ENCODE measurements at regions not wholly inside any gene's neighbourhood (a gene's known extent, or its start where the extent isn't known, plus 50 kb on each side); places are given as distances from the start of the nearest gene placed in this dataset.

- Histone ChIP-seq H2AFZ (no peak overlapping the region), H3K4me2 (no peak overlapping the region), H3K9me3 (ENCODE audit: insufficient read depth, low read depth) (no peaks in the 10 kb centered on the region), H3K36me3 (ENCODE audit: low read depth) (no peaks in the 10 kb centered on the region), H4K20me1 (ENCODE audit: insufficient read depth) (peaks cover 3% of the 10 kb centered on the region; the same call in 1 of the 2 replicates), H3K9me2 (ENCODE audit: insufficient read depth) (no peaks in the 10 kb centered on the region), H3K79me2 (ENCODE audit: low read depth) (no peaks in the 10 kb centered on the region), H3K4me3 (no peak overlapping the region), H3K27me3 (ENCODE audit: insufficient read depth, low read depth) (no peaks in the 10 kb centered on the region), H3F3A (ENCODE audit: insufficient read depth, low read depth) (no peaks in the 10 kb centered on the region), H3K27ac (no peak overlapping the region), H3K4me1 (replicated peaks; ENCODE audit: insufficient read depth) (no peaks in the 10 kb centered on the region)
- intact Hi-C loops (cut with micrococcal nuclease; ENCODE audit: unreplicated experiment), result no loop called here
- CTCF ChIA-PET, result no interaction called here
- no peak for DNase-seq
- no peak for TF ChIP-seq EZH2 (IDR thresholded peaks at IDR 0.05; ENCODE audit: low read depth)
- no peak for TF ChIP-seq CTCF (conservative IDR thresholded peaks at IDR 0.05)
- POLR2A ChIA-PET (ENCODE audit: unreplicated experiment), result no interaction called here
- BruUV-seq (replicated peaks), result no TSS peak
Observed at GRCh38 chr1:184912392-184912791, 61.9 kb downstream of the NIBAN1 start.

GRCh38 chr1:184911830-184912229 lies 62.5 kb downstream of the NIBAN1 start:
- H3K27me3 ChIP-seq (ENCODE audit: insufficient read depth, low read depth), result no peaks in the 10 kb centered on the region
- BruUV-seq (replicated peaks), result no TSS peak
- H3K4me2 ChIP-seq, result no peak overlapping the region
- H3K9me3 ChIP-seq (ENCODE audit: insufficient read depth, low read depth), result no peaks in the 10 kb centered on the region
- DNase-seq, result no peak
- no peaks in the 10 kb centered on the region for H3K9me2 ChIP-seq (ENCODE audit: insufficient read depth)
- intact Hi-C loops (cut with micrococcal nuclease; ENCODE audit: unreplicated experiment), result no loop called here
- no peaks in the 10 kb centered on the region for H3K4me1 ChIP-seq (replicated peaks; ENCODE audit: insufficient read depth)
- H2AFZ ChIP-seq, result no peak overlapping the region
- no peak overlapping the region for H3K27ac ChIP-seq
- H4K20me1 ChIP-seq (ENCODE audit: insufficient read depth), result peaks cover 3% of the 10 kb centered on the region; the same call in 1 of the 2 replicates
- TF ChIP-seq EZH2 (IDR thresholded peaks at IDR 0.05; ENCODE audit: low read depth) (no peak), CTCF (conservative IDR thresholded peaks at IDR 0.05) (no peak)
- no peaks in the 10 kb centered on the region for H3K36me3 ChIP-seq (ENCODE audit: low read depth)
- no peak overlapping the region for H3K4me3 ChIP-seq
- POLR2A ChIA-PET (ENCODE audit: unreplicated experiment), result interaction anchor here (0.6 kb wide), 1 partner anchor 567 kb away, joined by 6 read pairs; no protein-coding TSS in a partner anchor
- H3F3A ChIP-seq (ENCODE audit: insufficient read depth, low read depth), result no peaks in the 10 kb centered on the region
- CTCF ChIA-PET, result no interaction called here
- H3K79me2 ChIP-seq (ENCODE audit: low read depth), result no peaks in the 10 kb centered on the region

GRCh38 chr1:184911103-184911745 lies 63.1 kb downstream of the NIBAN1 start:
- Histone ChIP-seq H3K9me3 (ENCODE audit: insufficient read depth, low read depth) (no peaks in the 10 kb centered on the region), H3F3A (ENCODE audit: insufficient read depth, low read depth) (peaks cover under 1% of the 10 kb centered on the region; the same call in 1 of the 2 replicates), H3K4me1 (replicated peaks; ENCODE audit: insufficient read depth) (peaks cover 6% of the 10 kb centered on the region; the same call in 1 of the 2 replicates), H3K4me3 (no peak overlapping the region), H3K4me2 (no peak overlapping the region), H3K27ac (no peak overlapping the region), H3K27me3 (ENCODE audit: insufficient read depth, low read depth) (no peaks in the 10 kb centered on the region), H4K20me1 (ENCODE audit: insufficient read depth) (peaks cover 3% of the 10 kb centered on the region; the same call in 1 of the 2 replicates), H3K36me3 (ENCODE audit: low read depth) (no peaks in the 10 kb centered on the region), H2AFZ (no peak overlapping the region), H3K9me2 (ENCODE audit: insufficient read depth) (no peaks in the 10 kb centered on the region), H3K79me2 (ENCODE audit: low read depth) (no peaks in the 10 kb centered on the region)
- no peak for DNase-seq
- ChIA-PET CTCF (no interaction called here), POLR2A (ENCODE audit: unreplicated experiment) (interaction anchor here (0.6 kb wide), 1 partner anchor 567 kb away, joined by 6 read pairs; no protein-coding TSS in a partner anchor)
- no peak for TF ChIP-seq CTCF (conservative IDR thresholded peaks at IDR 0.05)
- BruUV-seq (replicated peaks), result no TSS peak
- intact Hi-C loops (cut with micrococcal nuclease; ENCODE audit: unreplicated experiment), result no loop called here

Measured in PC-9 (cell line).